ENCODE measurements at regions not wholly inside any gene's neighbourhood (a gene's known extent, or its start where the extent isn't known, plus 50 kb on each side); places are given as distances from the start of the nearest gene placed in this dataset.
A peak's percentile ranks its signal among the peaks of the same experiment; 100 is the strongest.

- DNase-seq, result peak; percentile 9
Measured at GRCh38 chr3:95886616-95887015, 927.8 kb upstream of the EPHA6 start.

DNA sequence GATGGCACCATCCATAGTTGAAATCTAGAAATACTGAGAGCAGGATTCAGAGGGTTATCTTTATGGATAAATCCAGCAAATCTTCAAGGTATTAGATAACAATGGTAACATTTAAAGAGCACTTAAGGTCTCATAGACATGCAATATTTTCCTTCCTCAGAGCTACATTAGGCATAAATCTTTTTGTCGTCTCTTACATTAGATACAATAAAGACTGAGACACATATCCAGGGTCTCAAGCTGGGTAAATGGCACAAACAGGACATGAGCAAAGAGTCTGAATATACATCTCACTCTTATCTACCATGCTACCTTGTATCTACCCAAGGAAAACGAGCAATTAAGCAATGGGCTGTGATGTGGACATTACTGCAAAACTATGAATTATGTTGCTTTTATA lies 927.3 kb upstream of the EPHA6 start:
- DNase-seq, result no peak

DNA sequence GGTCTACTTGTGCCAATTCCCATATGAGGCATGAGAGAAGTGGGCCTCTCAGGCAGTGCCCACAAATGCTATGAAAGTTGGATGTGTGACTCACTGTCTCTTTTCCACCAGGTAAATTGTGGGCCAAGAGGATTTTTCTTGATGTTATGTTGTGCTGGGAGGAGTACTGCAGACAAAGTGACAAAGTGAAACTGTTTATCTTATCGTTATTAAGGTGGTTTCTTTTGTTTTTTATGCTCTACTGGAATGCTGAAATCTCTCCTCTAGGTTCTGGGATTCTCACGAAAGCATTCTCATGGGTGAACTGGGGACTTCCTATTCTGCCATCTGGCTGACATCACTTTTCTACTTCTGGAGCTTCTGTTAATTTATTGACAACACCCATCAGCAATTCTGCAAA lies 919.6 kb upstream of the EPHA6 start:
- no peak for DNase-seq

DNA sequence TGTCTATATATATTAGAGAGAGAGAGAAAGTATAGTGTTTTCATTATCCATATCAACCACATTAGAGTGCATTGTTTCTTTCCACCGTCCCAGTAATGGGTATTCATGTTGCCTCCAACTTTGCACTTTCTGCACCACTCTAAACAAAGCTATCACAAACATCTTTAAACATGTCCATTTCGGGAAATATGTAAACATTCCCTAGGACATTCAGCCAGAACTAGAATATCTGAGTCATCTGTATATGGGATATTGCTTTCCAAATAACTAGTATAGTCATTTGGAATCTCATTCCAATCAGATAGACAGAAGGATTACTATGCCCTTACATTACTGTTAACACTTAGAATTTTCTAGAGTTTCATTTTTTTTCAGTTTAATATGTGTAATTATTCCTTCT lies 914.9 kb upstream of the EPHA6 start:
- peak; percentile 32 for DNase-seq

GRCh38 chr3:95899911-95900310 lies 914.5 kb upstream of the EPHA6 start:
- DNase-seq, result peak; percentile 13

- no peak for DNase-seq
Measured at GRCh38 chr3:95901948-95902347, 912.4 kb upstream of the EPHA6 start.

DNA sequence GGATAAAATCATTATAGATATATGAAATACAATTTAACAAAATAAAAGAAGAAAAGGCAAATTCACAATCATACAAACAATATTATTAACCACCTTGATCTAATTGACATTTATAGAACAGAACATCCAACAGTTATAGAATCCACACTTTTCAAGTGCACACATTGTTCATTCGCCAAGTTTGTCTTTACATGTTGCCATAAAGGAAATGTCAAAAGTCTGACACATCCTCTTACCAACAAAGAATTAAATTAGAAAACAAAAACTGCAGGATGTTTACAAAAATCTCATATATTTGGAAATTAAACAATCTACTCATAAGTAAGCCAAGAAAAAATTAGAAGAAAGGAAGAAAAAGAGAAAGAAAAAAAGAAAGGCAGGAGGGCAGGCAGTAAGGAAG lies 909.2 kb upstream of the EPHA6 start:
- no peak for DNase-seq

DNA sequence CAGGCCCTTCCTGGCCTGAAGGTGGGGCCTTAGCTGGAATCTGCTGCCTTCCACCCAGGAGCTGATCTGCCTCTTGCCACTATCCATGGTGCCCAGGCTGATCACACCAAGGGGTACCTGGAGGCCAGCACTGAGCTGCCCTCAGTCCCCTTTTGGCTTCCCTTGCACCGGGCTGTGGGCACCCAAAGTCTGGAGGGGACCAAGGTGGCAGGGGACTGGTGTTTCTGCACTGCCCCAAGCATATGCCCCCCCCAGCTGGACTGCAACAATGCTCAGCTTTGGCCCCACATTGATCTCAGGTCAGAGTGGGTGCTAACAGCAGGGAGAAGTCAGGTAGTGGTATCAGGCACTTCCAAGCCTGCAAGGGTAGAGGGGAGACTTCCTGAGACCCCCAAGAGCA lies 902.6 kb upstream of the EPHA6 start:
- no peak for DNase-seq

GRCh38 chr3:95923496-95924210 lies 890.7 kb upstream of the EPHA6 start:
- peak; percentile 98 for DNase-seq

DNA sequence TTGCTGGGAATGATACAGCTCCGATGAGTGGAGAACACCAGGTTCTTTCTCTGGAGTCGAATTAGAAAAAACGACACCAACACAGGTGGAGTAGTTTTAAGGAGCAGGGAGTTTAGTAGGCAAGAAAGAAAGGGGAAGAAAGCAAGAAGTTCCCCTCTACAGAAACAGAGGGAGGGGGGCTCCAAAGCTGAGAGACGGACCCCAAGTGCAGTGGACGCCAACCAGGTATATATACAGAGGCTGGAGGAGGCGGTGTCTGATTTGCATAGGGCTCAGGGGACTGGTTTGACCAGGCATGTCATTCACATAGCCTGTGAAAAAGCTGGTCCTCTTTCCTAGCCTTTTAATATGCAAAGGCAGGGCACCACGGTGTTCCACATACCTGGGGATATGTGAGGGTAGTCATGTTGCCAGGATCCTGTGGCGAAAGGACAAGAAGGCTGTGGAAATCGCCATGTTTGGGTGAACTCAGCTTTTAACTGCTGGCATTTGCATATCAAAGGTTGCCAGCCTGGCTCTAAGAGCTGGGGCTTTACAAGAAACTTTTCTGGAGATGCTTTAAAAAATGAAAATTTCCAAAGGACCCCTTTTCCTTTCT lies 887.4 kb upstream of the EPHA6 start:
- no peak for DNase-seq

GRCh38 chr3:95934181-95934580 lies 880.2 kb upstream of the EPHA6 start:
- DNase-seq, result no peak

DNA sequence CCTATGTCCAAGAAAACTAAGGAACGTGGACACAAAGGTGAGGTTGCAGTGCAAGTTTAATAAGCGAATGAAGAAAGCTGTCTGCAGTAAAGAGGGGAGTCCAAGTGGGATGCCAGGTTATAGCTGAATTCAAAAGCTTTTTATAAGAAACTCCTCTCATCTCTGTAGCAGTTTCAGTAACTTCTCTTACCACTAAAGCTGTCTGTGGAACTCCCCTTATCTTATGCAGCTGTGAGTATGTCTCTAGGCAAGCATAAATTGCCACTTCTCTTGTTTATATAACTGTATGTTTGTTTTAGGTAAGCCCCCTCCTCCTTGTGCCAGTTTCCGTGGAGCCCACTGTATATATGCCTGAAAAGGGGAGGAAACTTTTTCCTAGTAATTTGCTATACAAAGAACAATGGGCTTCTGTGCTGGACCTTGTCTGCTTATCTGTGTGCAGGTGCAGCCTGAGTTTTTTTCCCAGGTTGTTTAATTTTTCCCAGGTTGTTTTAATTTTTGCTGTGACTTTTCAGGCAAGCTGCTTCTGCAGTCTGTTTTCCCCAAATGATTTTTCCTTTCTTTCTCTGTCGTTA lies 875.1 kb upstream of the EPHA6 start:
- no peak for DNase-seq

GRCh38 chr3:95965704-95966336 lies 848.6 kb upstream of the EPHA6 start:
- DNase-seq, result no peak

DNA sequence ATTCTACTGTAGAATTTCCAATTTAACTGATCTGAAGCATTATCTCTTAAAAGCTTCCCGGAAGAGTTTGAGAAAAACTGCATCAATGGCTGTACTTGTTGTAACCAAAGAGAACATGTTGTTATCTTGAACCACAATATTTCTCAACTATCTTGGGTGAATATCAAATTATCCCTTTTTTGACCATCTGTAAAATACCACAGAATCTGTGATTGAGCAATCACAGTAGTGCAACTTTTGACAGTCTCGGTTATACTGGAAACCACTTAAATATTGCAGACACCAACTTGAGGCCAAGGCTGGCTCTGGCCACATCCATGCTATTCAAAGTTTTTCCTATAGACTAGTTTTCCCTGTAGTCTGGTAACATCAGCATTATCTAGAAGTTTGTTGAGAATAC lies 842.8 kb upstream of the EPHA6 start:
- DNase-seq, result peak; percentile 3

- DNase-seq, result no peak
Measured at GRCh38 chr3:95994338-95994737, 820.1 kb upstream of the EPHA6 start.

DNA sequence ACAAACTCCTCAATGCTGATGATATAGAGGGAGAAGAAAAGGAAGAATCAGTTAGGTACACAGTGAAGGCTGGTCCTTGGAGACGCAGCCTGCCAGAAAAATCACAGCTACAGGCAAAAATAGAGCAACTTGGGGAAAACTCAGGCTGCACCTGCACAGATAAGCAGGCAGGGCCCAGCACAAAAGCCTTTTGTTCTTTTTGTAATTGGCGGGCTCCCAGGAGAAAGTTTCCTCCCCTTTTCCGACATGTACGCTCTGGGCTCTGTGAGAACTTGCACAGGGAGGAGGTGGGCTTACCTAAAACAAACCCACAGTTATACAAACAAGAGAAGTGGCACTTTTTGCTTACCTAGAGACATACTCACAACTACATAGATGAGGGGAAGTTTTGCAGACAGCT lies 813.4 kb upstream of the EPHA6 start:
- no peak for DNase-seq

- no peak for DNase-seq
Measured at GRCh38 chr3:96007650-96008195, 806.7 kb upstream of the EPHA6 start.

- no peak for DNase-seq
Measured at GRCh38 chr3:96012939-96013338, 801.5 kb upstream of the EPHA6 start.

DNA sequence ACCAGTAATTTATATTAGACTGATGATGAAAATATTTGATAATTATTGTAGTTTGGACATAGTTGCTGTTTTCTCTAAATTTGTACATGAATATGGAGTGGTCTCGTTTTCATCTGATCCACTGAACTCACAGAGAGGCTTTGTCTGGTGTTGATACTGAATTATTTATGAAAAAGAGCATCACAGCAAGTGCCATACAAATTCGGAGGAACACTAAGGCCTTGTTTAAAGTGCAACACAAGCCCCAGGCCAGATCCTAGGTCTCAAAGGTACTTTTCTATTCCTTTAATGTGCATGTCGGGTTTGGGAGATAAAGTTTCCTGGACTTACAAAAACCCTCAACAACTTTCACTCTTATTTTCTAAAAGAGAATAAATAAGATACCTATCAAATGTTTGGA lies 796.8 kb upstream of the EPHA6 start:
- no peak for DNase-seq

- no peak for DNase-seq
Measured at GRCh38 chr3:96022676-96023075, 791.7 kb upstream of the EPHA6 start.

DNA sequence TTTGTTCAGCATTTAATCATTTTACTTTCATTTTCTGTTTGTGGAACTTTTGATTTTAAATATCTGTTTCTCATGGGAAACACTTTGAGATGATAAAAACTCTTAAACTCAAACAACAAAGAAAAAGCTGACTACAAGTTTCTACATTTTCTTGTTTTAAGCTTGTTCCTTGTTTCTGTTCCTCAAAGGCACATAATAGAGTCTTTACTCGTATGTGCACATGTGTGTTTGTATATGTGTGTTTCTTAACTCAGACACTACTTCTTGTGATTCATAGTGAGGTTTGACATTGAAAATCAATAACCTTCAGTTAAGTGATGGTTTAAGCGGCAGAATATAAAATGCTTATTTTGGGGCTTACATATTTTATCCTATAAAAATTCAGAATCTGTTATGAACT lies 786.7 kb upstream of the EPHA6 start:
- no peak for DNase-seq

DNA sequence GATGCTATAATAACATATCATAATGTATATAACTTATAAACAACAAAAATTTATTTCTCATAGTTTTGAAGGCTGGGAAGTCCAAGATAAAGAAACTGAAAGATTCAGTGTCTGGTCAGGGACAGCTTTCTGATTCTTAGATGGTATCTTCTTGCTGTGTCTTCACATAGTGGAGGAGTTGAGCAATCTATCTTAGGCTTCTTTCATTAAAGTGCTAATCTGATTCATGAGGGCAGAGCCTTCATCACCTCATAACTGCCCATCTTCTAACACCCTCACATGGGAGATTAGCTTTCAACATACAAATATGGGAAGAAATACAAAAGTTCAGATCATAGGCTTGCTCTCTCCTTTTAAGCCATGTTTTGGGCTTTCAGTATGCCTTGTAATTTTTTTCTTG lies 774.8 kb upstream of the EPHA6 start:
- no peak for DNase-seq

GRCh38 chr3:96059301-96059700 lies 755.1 kb upstream of the EPHA6 start:
- DNase-seq, result no peak

GRCh38 chr3:96069065-96069464 lies 745.3 kb upstream of the EPHA6 start:
- DNase-seq, result no peak

All from fibroblast of upper back skin (primary cell).